AG09309 (cell line): ENCODE measurements at regions not wholly inside any gene's neighbourhood (a gene's known extent, or its start where the extent isn't known, plus 50 kb on each side); places are given as distances from the start of the nearest gene placed in this dataset.

Experiments used
- DNase-seq: peaks from one replicate; pipeline ENCODE4 v3.0.0-alpha.2; 2010; ENCODE audit warnings: low read depth
- H3K4me3 ChIP-seq: 2 replicates; pipeline ENCODE4 v1.5.1; 2011; ENCODE audit warnings: mild to moderate bottlenecking, low read depth, low read length, moderate library complexity; ENCODE audit not compliant: control insufficient read depth
- TF ChIP-seq, protein P1 (sequence below): IDR thresholded peaks from 2 replicates; pipeline ENCODE4 v1.5.1; 2011; ENCODE audit warnings: mild to moderate bottlenecking, low read depth, low read length, inconsistent platforms; ENCODE audit not compliant: insufficient read depth, control insufficient read depth; ENCODE audit errors: missing control alignments

DNA sequence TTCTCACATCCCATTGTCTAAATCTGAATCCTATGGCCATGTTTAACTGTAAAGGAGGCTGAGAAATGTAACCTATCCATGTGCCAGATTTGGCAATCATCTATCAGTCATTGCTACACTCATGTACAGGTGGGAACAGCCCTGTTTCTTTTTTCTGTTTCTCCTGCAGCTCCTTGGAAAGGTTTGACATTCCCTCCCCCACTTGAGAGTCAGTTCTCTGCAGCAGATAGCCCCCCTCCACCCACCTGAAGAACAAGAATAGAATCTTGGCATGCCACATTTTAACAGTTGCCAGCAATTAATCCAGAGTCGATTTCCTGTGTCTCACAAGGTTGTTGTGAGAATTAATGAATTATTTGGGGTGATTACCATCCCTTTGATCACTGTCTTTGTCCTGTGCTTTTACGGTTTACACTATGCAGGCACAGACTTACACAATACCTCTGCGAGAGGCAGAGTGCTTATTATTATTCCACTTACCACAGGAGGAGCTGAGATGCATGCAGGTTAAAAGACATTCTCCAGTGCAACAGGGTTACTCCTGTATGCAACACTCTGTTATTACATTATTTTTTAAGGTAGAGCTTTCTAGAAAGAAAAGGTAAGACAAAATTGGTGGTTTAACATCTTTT is 351.0 kb upstream of the THRB start:
- DNase-seq = no peak
- H3K4me3 ChIP-seq = no peak overlapping the region
- TF ChIP-seq, protein P1, sequence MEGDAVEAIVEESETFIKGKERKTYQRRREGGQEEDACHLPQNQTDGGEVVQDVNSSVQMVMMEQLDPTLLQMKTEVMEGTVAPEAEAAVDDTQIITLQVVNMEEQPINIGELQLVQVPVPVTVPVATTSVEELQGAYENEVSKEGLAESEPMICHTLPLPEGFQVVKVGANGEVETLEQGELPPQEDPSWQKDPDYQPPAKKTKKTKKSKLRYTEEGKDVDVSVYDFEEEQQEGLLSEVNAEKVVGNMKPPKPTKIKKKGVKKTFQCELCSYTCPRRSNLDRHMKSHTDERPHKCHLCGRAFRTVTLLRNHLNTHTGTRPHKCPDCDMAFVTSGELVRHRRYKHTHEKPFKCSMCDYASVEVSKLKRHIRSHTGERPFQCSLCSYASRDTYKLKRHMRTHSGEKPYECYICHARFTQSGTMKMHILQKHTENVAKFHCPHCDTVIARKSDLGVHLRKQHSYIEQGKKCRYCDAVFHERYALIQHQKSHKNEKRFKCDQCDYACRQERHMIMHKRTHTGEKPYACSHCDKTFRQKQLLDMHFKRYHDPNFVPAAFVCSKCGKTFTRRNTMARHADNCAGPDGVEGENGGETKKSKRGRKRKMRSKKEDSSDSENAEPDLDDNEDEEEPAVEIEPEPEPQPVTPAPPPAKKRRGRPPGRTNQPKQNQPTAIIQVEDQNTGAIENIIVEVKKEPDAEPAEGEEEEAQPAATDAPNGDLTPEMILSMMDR = no peak

DNA sequence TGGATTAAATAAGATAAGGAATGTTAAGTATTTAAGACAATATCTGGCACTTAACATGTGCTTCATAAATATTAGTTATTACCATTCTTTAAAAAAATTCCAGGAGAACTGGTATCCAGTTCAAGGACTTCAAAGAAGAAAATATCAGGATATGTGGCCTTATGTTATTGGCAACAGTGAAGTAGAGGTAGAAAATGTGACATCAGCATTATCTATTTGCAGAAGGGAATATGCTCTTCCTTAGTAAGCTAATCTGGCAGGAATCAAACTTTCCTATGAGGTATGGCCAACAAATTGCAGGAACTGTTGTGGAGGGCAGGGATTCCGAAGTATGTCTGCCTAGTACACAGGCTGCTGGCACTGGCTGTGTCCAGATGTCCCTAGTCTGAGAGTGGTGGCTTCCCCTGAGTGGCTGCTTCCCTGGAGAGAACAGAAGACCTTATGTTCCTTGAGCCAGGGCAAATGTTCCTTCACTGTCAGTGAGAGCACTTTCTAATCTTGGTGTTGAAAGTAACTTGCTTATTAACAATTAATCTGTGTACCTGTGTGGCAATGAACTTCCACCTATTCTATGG is 351.7 kb upstream of the THRB start:
- H3K4me3 ChIP-seq = no peak overlapping the region
- no peak for DNase-seq
- TF ChIP-seq, protein P1 = no peak

DNA sequence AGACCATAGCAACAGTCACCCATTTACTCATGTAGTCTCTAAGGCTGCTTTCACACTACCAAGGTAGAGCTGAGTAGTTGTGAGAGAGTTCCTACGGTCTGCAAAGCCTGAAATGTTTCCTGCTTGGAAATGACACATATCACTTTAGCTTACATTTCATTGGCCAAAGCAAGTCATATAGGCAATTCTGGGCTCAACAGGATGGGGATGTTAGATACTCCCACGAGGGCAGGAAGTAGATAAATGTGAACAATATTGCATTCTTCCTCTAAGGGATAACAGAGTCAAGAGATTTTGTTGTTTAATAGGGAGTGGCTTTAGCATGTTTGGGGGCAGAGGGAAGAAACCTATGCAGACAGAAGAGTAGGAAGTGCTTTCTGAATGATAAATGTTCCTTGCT is 355.6 kb upstream of the THRB start:
- H3K4me3 ChIP-seq = no peak overlapping the region
- TF ChIP-seq, protein P1 = no peak
- no peak for DNase-seq

DNA sequence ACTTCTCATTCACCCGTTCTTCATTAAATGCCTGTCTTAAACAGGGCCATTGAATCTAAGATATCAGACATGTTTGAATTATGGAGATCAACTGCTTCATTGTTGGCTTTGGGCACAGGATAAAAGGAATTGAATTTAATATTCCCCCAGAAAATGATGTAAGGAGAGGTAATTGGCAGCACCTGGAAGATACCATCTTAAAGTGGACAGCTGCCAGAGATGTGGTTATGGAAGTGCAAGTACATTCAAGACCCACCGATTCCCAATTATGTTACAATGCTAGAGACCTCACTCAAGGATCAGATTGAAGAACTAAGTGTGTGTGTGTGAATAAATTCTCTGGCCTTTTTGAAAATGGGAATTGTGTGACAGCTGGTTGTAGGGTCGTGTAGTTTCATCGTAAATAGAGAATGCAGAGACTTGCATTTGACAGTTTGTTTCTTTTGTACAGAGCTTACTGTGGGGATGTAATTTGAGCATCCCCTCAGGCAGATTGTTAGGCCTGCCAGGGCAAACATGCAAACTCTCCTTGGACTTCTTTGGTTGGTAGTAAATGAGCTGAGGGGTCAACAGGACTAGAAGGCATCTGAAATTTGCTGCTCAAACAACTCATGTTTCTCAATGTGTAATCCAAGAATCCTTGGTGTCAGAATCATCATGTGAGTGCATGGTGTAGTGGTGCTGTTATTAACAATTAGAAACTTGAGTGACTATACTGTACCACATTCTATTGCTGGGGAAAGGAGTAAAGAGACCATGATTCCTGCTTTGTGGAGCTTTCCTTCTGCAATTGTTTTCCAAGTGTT is 359.2 kb upstream of the THRB start:
- no peak for DNase-seq
- H3K4me3 ChIP-seq = no peak overlapping the region
- TF ChIP-seq, protein P1 = no peak

DNA sequence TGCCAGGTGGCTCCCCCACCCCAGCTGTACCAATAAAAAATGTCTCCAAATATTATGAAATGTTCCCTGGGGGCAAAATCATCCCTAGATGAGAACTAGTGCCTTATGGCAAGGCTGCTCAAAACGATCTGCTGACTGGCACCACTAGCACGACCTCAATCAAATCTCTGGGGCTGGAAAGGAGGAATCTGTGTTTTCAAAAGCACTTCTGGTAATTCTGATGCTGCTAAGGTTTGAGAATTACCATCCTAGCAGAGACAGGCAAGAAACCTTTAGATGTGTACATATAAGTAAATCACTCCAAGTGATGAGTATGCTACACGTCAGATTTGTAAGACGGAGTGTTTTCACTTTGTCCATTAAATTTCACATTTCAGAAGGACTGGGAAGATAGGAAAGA is 360.1 kb upstream of the THRB start:
- H3K4me3 ChIP-seq = no peak overlapping the region
- TF ChIP-seq, protein P1 = no peak
- DNase-seq = no peak

DNA sequence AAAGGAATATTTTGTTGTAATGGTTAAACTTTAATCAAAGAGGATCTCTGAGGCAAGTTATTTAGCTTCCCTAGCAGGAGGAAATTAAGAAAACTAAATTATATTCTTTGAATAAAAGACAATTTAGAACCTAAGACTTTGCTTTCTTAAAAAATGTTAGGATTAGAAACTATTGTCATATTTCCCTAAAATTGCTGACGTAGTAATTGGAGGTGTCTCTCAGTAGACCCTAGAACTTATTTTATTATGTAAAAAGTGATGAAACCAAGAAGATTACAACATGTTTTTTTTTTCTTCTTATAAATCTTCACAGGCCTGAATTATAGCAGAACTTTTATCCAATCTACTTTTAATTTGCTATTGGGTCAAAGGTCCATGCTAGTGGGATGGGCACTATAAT is 363.3 kb upstream of the THRB start:
- TF ChIP-seq, protein P1 = no peak
- DNase-seq = no peak
- H3K4me3 ChIP-seq = no peak overlapping the region
